H9 (cell line): ENCODE measurements at regions not wholly inside any gene's neighbourhood (a gene's known extent, or its start where the extent isn't known, plus 50 kb on each side); places are given as distances from the start of the nearest gene placed in this dataset.

Experiments
- DNase-seq: peaks from one replicate; pipeline ENCODE4 v3.0.0-alpha.2; 2017
- H2AFZ ChIP-seq: one replicate; pipeline ENCODE4 v1.6.1; 2013; ENCODE audit warnings: mild to moderate bottlenecking, low read length, control low read depth, moderate library complexity
- H2AK5ac ChIP-seq: 2 replicates; pipeline ENCODE4 v1.6.1; 2013; ENCODE audit warnings: low read length, control low read depth, mixed read lengths; ENCODE audit not compliant: insufficient read length
- H2BK120ac ChIP-seq: one replicate; pipeline ENCODE4 v1.6.1; 2013; ENCODE audit warnings: low read depth, mild to moderate bottlenecking, low read length, control low read depth, inconsistent platforms; ENCODE audit not compliant: poor library complexity, severe bottlenecking
- H2BK12ac ChIP-seq: 2 replicates; pipeline ENCODE4 v1.6.1; 2013; ENCODE audit warnings: low read length, control low read depth, mixed read lengths, low read depth; ENCODE audit not compliant: insufficient read length
- H2BK15ac ChIP-seq: 2 replicates; pipeline ENCODE4 v1.6.1; 2013; ENCODE audit warnings: low read depth, low read length, control low read depth
- H2BK20ac ChIP-seq: one replicate; pipeline ENCODE4 v1.6.1; 2013; ENCODE audit warnings: low read depth, mild to moderate bottlenecking, low read length, control low read depth, inconsistent platforms; ENCODE audit not compliant: poor library complexity, severe bottlenecking
- H2BK5ac ChIP-seq: 2 replicates; pipeline ENCODE4 v1.6.1; 2013; ENCODE audit warnings: low read length, control low read depth, mixed read lengths; ENCODE audit not compliant: insufficient read length
- H3K14ac ChIP-seq: 2 replicates; pipeline ENCODE4 v1.6.1; 2013; ENCODE audit warnings: low read length, control low read depth; ENCODE audit not compliant: insufficient read depth
- H3K18ac ChIP-seq: 2 replicates; pipeline ENCODE4 v1.6.1; 2013; ENCODE audit warnings: low read depth, mild to moderate bottlenecking, mixed read lengths, low read length, control low read depth; ENCODE audit not compliant: insufficient read length
- H3K23ac ChIP-seq: 2 replicates; pipeline ENCODE4 v1.6.1; 2013; ENCODE audit warnings: low read length, control low read depth, mixed read lengths, low read depth; ENCODE audit not compliant: insufficient read length
- H3K23me2 ChIP-seq: 2 replicates; pipeline ENCODE4 v1.6.1; 2013; ENCODE audit warnings: low read depth, mild to moderate bottlenecking, mixed read lengths, low read length, control low read depth; ENCODE audit not compliant: insufficient read length, poor library complexity, severe bottlenecking
- H3K27ac ChIP-seq: 2 replicates; pipeline ENCODE4 v1.5.1; 2013; ENCODE audit warnings: low read length, control low read depth, mixed read lengths, low read depth; ENCODE audit not compliant: insufficient read length
- H3K27me3 ChIP-seq: 2 replicates; pipeline ENCODE4 v1.6.1; 2013; ENCODE audit warnings: low read length, control low read depth, inconsistent platforms; ENCODE audit not compliant: insufficient read depth
- H3K4ac ChIP-seq: 2 replicates; pipeline ENCODE4 v1.6.1; 2013; ENCODE audit warnings: low read depth, mild to moderate bottlenecking, control low read depth, inconsistent platforms, low read length, moderate library complexity
- H3K4me1 ChIP-seq: 2 replicates; pipeline ENCODE4 v1.6.1; 2013; ENCODE audit warnings: low read length, control low read depth, inconsistent platforms; ENCODE audit not compliant: insufficient read depth
- H3K4me2 ChIP-seq: 2 replicates; pipeline ENCODE4 v1.6.1; 2013; ENCODE audit warnings: low read length, control low read depth, mixed read lengths; ENCODE audit not compliant: insufficient read length, insufficient read depth
- H3K56ac ChIP-seq: 2 replicates; pipeline ENCODE4 v1.6.1; 2013; ENCODE audit warnings: low read depth, mild to moderate bottlenecking, mixed read lengths, low read length, control low read depth; ENCODE audit not compliant: insufficient read length
- H3K79me1 ChIP-seq: 2 replicates; pipeline ENCODE4 v1.6.1; 2013; ENCODE audit warnings: low read depth, mild to moderate bottlenecking, moderate library complexity, low read length, control low read depth, inconsistent platforms; ENCODE audit not compliant: insufficient read depth, poor library complexity, severe bottlenecking
- H3K79me2 ChIP-seq: 2 replicates; pipeline ENCODE4 v1.6.1; 2013; ENCODE audit warnings: low read length, control low read depth, inconsistent platforms; ENCODE audit not compliant: insufficient read depth
- H3K9ac ChIP-seq: 2 replicates; pipeline ENCODE4 v1.6.1; 2013; ENCODE audit warnings: low read length, control low read depth, mixed read lengths; ENCODE audit not compliant: insufficient read length; ENCODE audit errors: extremely low read depth
- H3K9me3 ChIP-seq: one replicate; pipeline ENCODE4 v1.6.1; 2013; ENCODE audit warnings: low read depth, low read length, inconsistent platforms; ENCODE audit not compliant: control insufficient read depth
- H3T11ph ChIP-seq: one replicate; pipeline ENCODE4 v1.6.1; 2013; ENCODE audit warnings: mild to moderate bottlenecking, low read length, control low read depth, inconsistent platforms
- H4K20me1 ChIP-seq: one replicate; pipeline ENCODE4 v1.6.1; 2013; ENCODE audit not compliant: control insufficient read depth, insufficient read length, insufficient read depth
- H4K5ac ChIP-seq: 2 replicates; pipeline ENCODE4 v1.6.1; 2013; ENCODE audit warnings: low read depth, mild to moderate bottlenecking, mixed read lengths, low read length, control low read depth; ENCODE audit not compliant: insufficient read length
- H4K8ac ChIP-seq: replicated peaks from 2 replicates; pipeline ENCODE4 v1.6.1; 2013; ENCODE audit warnings: low read length, control low read depth, mixed read lengths, low read depth; ENCODE audit not compliant: insufficient read length
- H4K91ac ChIP-seq: 2 replicates; pipeline ENCODE4 v1.6.1; 2013; ENCODE audit warnings: low read depth, mild to moderate bottlenecking, moderate library complexity, mixed read lengths, low read length, control low read depth; ENCODE audit not compliant: insufficient read length
- H3K27ac Mint-ChIP-seq, 3 experiments: 2 replicates in 2 of 3; 3 replicates in 1 of 3; pipeline ENCODE4 v1.8.0; 2020 to 2021; ENCODE audit warnings: mixed read lengths in 3 of 3, mild to moderate bottlenecking in 1 of 3, moderate library complexity in 1 of 3
- H3K27me3 Mint-ChIP-seq: 2 replicates; pipeline ENCODE4 v1.8.0; 2021; ENCODE audit warnings: low read depth, mild to moderate bottlenecking, moderate library complexity, mixed read lengths
- H3K36me3 Mint-ChIP-seq, 3 experiments: 2 replicates in 2 of 3; 3 replicates in 1 of 3; pipeline ENCODE4 v1.8.0; 2020 to 2021; ENCODE audit warnings: low read depth in 3 of 3, mixed read lengths in 3 of 3; ENCODE audit not compliant: insufficient read depth in 1 of 3
- H3K4me1 Mint-ChIP-seq, 2 experiments: 2 replicates each; pipeline ENCODE4 v1.8.0; 2020; ENCODE audit warnings: mixed read lengths in 2 of 2
- H3K4me3 Mint-ChIP-seq, 2 experiments: 2 replicates in 1 of 2; 3 replicates in 1 of 2; pipeline ENCODE4 v1.8.0; 2020 to 2021; ENCODE audit warnings: mild to moderate bottlenecking in 2 of 2, mixed read lengths in 2 of 2, moderate library complexity in 1 of 2
- H3K9me3 Mint-ChIP-seq, 2 experiments: 2 replicates in 1 of 2; 3 replicates in 1 of 2; pipeline ENCODE4 v1.8.0; 2020; ENCODE audit warnings: mild to moderate bottlenecking in 2 of 2, mixed read lengths in 2 of 2, moderate library complexity in 1 of 2
- WGBS: extraction: QIAGEN DNeasy Blood & Tissue Kit; methylation state at CpG from one replicate; pipeline ENCODE4 v1.1.7; 2013; ENCODE audit warnings: missing lambda C conversion rate, low lambda C conversion rate, mixed read lengths; ENCODE audit not compliant: insufficient read length; ENCODE audit errors: extremely low coverage; 5-methylcytosine and 5-hydroxymethylcytosine counted together
- TF ChIP-seq, protein P1 (sequence below): fragments of 200-600 bp; sonication (generic); conservative IDR thresholded peaks from 3 replicates; pipeline ENCODE4 v1.8.0; 2021; ENCODE audit warnings: antibody characterized with exemption, mild to moderate bottlenecking

DNA sequence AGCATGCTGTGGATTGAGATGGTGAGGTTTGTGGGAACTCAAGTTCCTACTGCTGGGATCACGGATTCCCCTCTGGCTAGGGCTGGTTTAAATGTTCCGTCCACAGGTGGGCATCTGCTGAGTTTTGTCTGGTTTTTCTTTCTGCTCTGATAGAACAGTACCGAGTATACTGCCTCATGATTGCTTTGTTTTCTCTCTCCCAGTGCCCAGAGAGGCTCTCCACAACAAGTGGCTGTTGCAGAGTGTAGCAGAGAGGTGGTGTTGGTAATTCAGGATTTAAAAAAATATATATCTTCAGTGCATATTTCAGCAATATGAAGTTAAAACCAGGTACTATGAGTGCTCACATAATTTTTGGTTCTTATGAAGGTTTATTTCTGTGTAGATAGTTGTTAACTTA, 213.7 kb downstream of the TEX13C start:
- Histone ChIP-seq H2BK120ac (no peak overlapping the region), H3K4ac (no peak overlapping the region), H4K5ac (no peak overlapping the region), H3K79me1 (no peaks in the 10 kb centered on the region), H2BK15ac (no peak overlapping the region), H3K9ac (no peak overlapping the region), H3K56ac (no peak overlapping the region), H3K4me2 (no peak overlapping the region), H3K27me3 (no peaks in the 10 kb centered on the region), H3K79me2 (no peaks in the 10 kb centered on the region), H2AK5ac (no peak overlapping the region), H3K27ac (no peak overlapping the region), H2BK20ac (no peak overlapping the region), H3K14ac (no peak overlapping the region), H2AFZ (no peak overlapping the region), H3K18ac (no peak overlapping the region), H3K4me1 (no peaks in the 10 kb centered on the region), H3K23ac (no peak overlapping the region), H4K20me1 (no peaks in the 10 kb centered on the region), H4K91ac (no peak overlapping the region), H4K8ac (no peak overlapping the region), H3K23me2 (no peaks in the 10 kb centered on the region), H3T11ph (no peak overlapping the region), H2BK12ac (no peak overlapping the region), H3K9me3 (no peaks in the 10 kb centered on the region), H2BK5ac (no peak overlapping the region)
- Mint-ChIP-seq H3K4me3 (no peak overlapping the region), H3K36me3 (peaks cover 10 to 20% (median 14%) of the 10 kb centered on the region in 3 experiments), H3K27me3 (no peaks in the 10 kb centered on the region), H3K9me3 (peaks cover 28 to 32% of the 10 kb centered on the region in 2 experiments), H3K27ac (no peak overlapping the region), H3K4me1 (no peaks in the 10 kb centered on the region; a peak in 1 of 4 replicates)
- WGBS, result no CpG with 5 or more reads among the region's 3 CpGs
- no peak for DNase-seq
- TF ChIP-seq, protein P1, sequence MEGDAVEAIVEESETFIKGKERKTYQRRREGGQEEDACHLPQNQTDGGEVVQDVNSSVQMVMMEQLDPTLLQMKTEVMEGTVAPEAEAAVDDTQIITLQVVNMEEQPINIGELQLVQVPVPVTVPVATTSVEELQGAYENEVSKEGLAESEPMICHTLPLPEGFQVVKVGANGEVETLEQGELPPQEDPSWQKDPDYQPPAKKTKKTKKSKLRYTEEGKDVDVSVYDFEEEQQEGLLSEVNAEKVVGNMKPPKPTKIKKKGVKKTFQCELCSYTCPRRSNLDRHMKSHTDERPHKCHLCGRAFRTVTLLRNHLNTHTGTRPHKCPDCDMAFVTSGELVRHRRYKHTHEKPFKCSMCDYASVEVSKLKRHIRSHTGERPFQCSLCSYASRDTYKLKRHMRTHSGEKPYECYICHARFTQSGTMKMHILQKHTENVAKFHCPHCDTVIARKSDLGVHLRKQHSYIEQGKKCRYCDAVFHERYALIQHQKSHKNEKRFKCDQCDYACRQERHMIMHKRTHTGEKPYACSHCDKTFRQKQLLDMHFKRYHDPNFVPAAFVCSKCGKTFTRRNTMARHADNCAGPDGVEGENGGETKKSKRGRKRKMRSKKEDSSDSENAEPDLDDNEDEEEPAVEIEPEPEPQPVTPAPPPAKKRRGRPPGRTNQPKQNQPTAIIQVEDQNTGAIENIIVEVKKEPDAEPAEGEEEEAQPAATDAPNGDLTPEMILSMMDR, result no peak
